Endothelial cell of umbilical vein (primary cell): ENCODE measurements at regions not wholly inside any gene's neighbourhood (a gene's known extent, or its start where the extent isn't known, plus 50 kb on each side); places are given as distances from the start of the nearest gene placed in this dataset.

Experiments
- BruUV-seq: library from RNA; stranded (reverse); fragments of 400-500 nt; replicated peaks from 2 replicates; lab custom pipeline; 2021; lab: Mats Ljungman, UMichigan
- CTCF ChIA-PET: fragments of 300-600, 350-600 bp; sonication (Branson Sonifier 250); formaldehyde crosslinking; loops from one replicate; lab custom pipeline; 2021; ENCODE audit warnings: antibody characterized with exemption, inconsistent platforms; lab: Charles Lee
- POLR2A ChIA-PET: fragments of 300-600, 350-600 bp; sonication (Branson Sonifier 250); formaldehyde crosslinking; loops from one replicate; lab custom pipeline; 2021; ENCODE audit warnings: antibody characterized with exemption, inconsistent platforms; lab: Charles Lee
- DNase-seq: peaks from one replicate; pipeline ENCODE4 v3.0.0-alpha.2; 2011; ENCODE audit warnings: low read depth, low spot score
- FAIRE-seq: peaks from 2 replicates; lab custom pipeline; 2011; peaks lifted over from hg19 to GRCh38; lab: Jason Lieb, UNC
- H2AFZ ChIP-seq: 2 replicates; pipeline ENCODE4 v1.6.0; 2012; ENCODE audit warnings: low read depth, low read length, control low read depth, inconsistent platforms
- H3K27ac ChIP-seq: 2 replicates; pipeline ENCODE4 v1.5.1; 2011; ENCODE audit warnings: low read depth, mild to moderate bottlenecking, control low read depth, low read length, moderate library complexity; ENCODE audit not compliant: insufficient read depth
- H3K27me3 ChIP-seq, 2 experiments: 2 replicates each; pipeline versions ENCODE4 v1.6.0 to v1.6.1; 2011; ENCODE audit warnings: low read length in 2 of 2, mixed read lengths in 1 of 2; ENCODE audit not compliant: control insufficient read depth in 2 of 2, insufficient read depth in 2 of 2
- H3K36me3 ChIP-seq, 2 experiments: 2 replicates in 1 of 2; 3 replicates in 1 of 2; pipeline ENCODE4 v1.5.1; 2011; ENCODE audit warnings: low read length in 2 of 2, mild to moderate bottlenecking in 1 of 2, moderate library complexity in 1 of 2; ENCODE audit not compliant: control insufficient read depth in 2 of 2, insufficient read depth in 2 of 2; ENCODE audit errors: extremely low read depth in 1 of 2
- H3K4me1 ChIP-seq: 3 replicates; pipeline ENCODE4 v1.5.1; 2011; ENCODE audit warnings: mild to moderate bottlenecking, low read length; ENCODE audit not compliant: control insufficient read depth, insufficient read depth; ENCODE audit errors: extremely low read depth
- H3K4me2 ChIP-seq: 2 replicates; pipeline ENCODE4 v1.6.1; 2011; ENCODE audit warnings: low read length, control low read depth, mixed read lengths; ENCODE audit not compliant: insufficient read depth
- H3K4me3 ChIP-seq, 3 experiments: fragments of 200-600 bp in 1 of 3; sonication (generic), shearing (Covaris generic) in 1 of 3; replicated peaks in 1 of 3; 2 replicates each; pipeline ENCODE4 v1.5.1; 2011 to 2016; ENCODE audit warnings: control low read depth in 3 of 3, low read length in 3 of 3, mild to moderate bottlenecking in 2 of 3, inconsistent platforms in 1 of 3, low read depth in 1 of 3, moderate library complexity in 1 of 3; ENCODE audit not compliant: insufficient read depth in 1 of 3
- H3K79me2 ChIP-seq: 2 replicates; pipeline ENCODE4 v1.6.0; 2012; ENCODE audit warnings: low read length, inconsistent platforms; ENCODE audit not compliant: control insufficient read depth, insufficient read depth
- H3K9ac ChIP-seq: replicated peaks from 2 replicates; pipeline ENCODE3; 2011; ENCODE audit warnings: low read length, control low read depth; ENCODE audit not compliant: insufficient read depth; ENCODE audit errors: extremely low read depth
- H3K9me1 ChIP-seq: replicated peaks from 3 replicates; pipeline ENCODE4 v1.6.0; 2011; ENCODE audit warnings: mild to moderate bottlenecking, low read length; ENCODE audit not compliant: control insufficient read depth, insufficient read depth; ENCODE audit errors: extremely low read depth
- H3K9me3 ChIP-seq: replicated peaks from 2 replicates; pipeline ENCODE4 v1.5.1; 2012; ENCODE audit warnings: low read length, inconsistent platforms; ENCODE audit not compliant: control insufficient read depth, insufficient read depth
- H4K20me1 ChIP-seq: replicated peaks from 2 replicates; pipeline ENCODE3; 2011; ENCODE audit warnings: mild to moderate bottlenecking, low read length; ENCODE audit not compliant: control insufficient read depth, insufficient read depth; ENCODE audit errors: extremely low read depth
- CTCF ChIP-seq, 2 donors: IDR thresholded peaks; 1 replicate in 1 of 2; 2 replicates in 1 of 2; pipeline ENCODE4 v1.5.1; 2011; ENCODE audit warnings: low read length in 2 of 2, mild to moderate bottlenecking in 2 of 2, moderate library complexity in 2 of 2, control low read depth in 1 of 2, inconsistent platforms in 1 of 2, low read depth in 1 of 2; ENCODE audit not compliant: insufficient read depth in 1 of 2; ENCODE audit errors: extremely low read depth in 1 of 2
- EZH2 ChIP-seq: IDR thresholded peaks from 2 replicates; pipeline ENCODE4 v1.6.1; 2012; ENCODE audit warnings: borderline replicate concordance, low read depth, mild to moderate bottlenecking, moderate library complexity, low read length, inconsistent platforms; ENCODE audit not compliant: severe bottlenecking
- FOS ChIP-seq: IDR thresholded peaks from 2 replicates; pipeline ENCODE4 v1.6.1; 2011; ENCODE audit warnings: mild to moderate bottlenecking, low read length, moderate library complexity, borderline replicate concordance; ENCODE audit not compliant: insufficient read depth
- GATA2 ChIP-seq: IDR thresholded peaks from 2 replicates; pipeline ENCODE4 v1.7.0; 2011; ENCODE audit warnings: low read depth, mild to moderate bottlenecking, moderate library complexity, mixed read lengths, low read length; ENCODE audit not compliant: insufficient read length, insufficient read depth
- JUN ChIP-seq: IDR thresholded peaks from 2 replicates; pipeline ENCODE4 v1.6.1; 2011; ENCODE audit warnings: borderline replicate concordance, low read depth; ENCODE audit not compliant: insufficient read length, insufficient read depth
- MAX ChIP-seq: IDR thresholded peaks from 2 replicates; pipeline ENCODE4 v1.6.1; 2011; ENCODE audit not compliant: insufficient read depth, insufficient read length
- MYC ChIP-seq: IDR thresholded peaks from one replicate; pipeline ENCODE4 v1.6.1; 2011; ENCODE audit warnings: mild to moderate bottlenecking, low read depth, low read length
- POLR2A ChIP-seq: IDR thresholded peaks from 2 replicates; pipeline ENCODE4 v1.6.1; 2012; ENCODE audit warnings: low read depth, mild to moderate bottlenecking, control low read depth, low read length
- POLR2AphosphoS5 ChIP-seq: IDR thresholded peaks from 2 replicates; pipeline ENCODE4 v1.6.1; 2012; ENCODE audit warnings: low read depth, mild to moderate bottlenecking, control low read depth, low read length, moderate library complexity; ENCODE audit not compliant: insufficient read depth
- dilution Hi-C: fragments of 300-500 bp; cut with MboI; formaldehyde crosslinking; loops from one replicate; pipeline ENCODE4 v1.15.0; 2019; ENCODE audit warnings: low sequenced_read_pairs; ENCODE audit not compliant: extremely low pct_ligation_motif_present
- intact Hi-C: fragments of 100-400 bp; cut with micrococcal nuclease; formaldehyde crosslinking; loops from one replicate; pipeline ENCODE4 v1.10.0; 2022

GRCh38 chr2:215886022-215886421 lies 127.3 kb downstream of the MREG start:
- H3K9me3 ChIP-seq, result no peaks in the 10 kb centered on the region
- H3K79me2 ChIP-seq, result no peaks in the 10 kb centered on the region
- no peaks in the 10 kb centered on the region for H3K4me1 ChIP-seq
- no peak overlapping the region for H3K9ac ChIP-seq
- no peak overlapping the region for H3K4me2 ChIP-seq
- no peak for DNase-seq
- H3K36me3 ChIP-seq, result no peaks in the 10 kb centered on the region
- ChIA-PET CTCF (interaction anchor here (1.7 kb wide), 1 partner anchor 9 kb away, joined by 4 read pairs; no protein-coding TSS in a partner anchor), POLR2A (no interaction called here)
- no peaks in the 10 kb centered on the region for H3K9me1 ChIP-seq
- H3K27ac ChIP-seq, result no peak overlapping the region
- BruUV-seq, result no TSS peak
- no peak overlapping the region for H2AFZ ChIP-seq
- no peaks in the 10 kb centered on the region for H3K27me3 ChIP-seq
- dilution Hi-C loops, result no loop called here
- TF ChIP-seq POLR2AphosphoS5, result no peak
- TF ChIP-seq GATA2, result no peak
- no peak for TF ChIP-seq POLR2A
- TF ChIP-seq JUN, result no peak
- TF ChIP-seq CTCF (IDR thresholded peaks at IDR 0.05; ENCODE audit: extremely low read depth in 1 of 2, insufficient read depth in 1 of 2, low read depth in 1 of 2, low read length in 2 of 2), result no peak
- no peak for TF ChIP-seq MYC
- no peak for TF ChIP-seq MAX
- no peak for TF ChIP-seq EZH2
- no peak for TF ChIP-seq FOS
- intact Hi-C loops, result no loop called here
- no peak for FAIRE-seq
- H4K20me1 ChIP-seq, result no peaks in the 10 kb centered on the region
- no peak overlapping the region for H3K4me3 ChIP-seq
